ENCODE measurements at regions not wholly inside any gene's neighbourhood (a gene's known extent, or its start where the extent isn't known, plus 50 kb on each side); places are given as distances from the start of the nearest gene placed in this dataset.

GRCh38 chr13:74487091-74487722 lies 353.0 kb upstream of the KLF12 start:
- Mint-ChIP-seq H3K4me3 (no peak overlapping the region), H3K27me3 (ENCODE audit: low read depth) (peaks cover 4% of the 10 kb centered on the region), H3K9me3 (peaks cover 5% of the 10 kb centered on the region), H3K36me3 (ENCODE audit: low read depth) (no peaks in the 10 kb centered on the region), H3K27ac (no peak overlapping the region), H3K4me1 (ENCODE audit: low read depth) (no peaks in the 10 kb centered on the region)

GRCh38 chr13:74485757-74486156 lies 351.6 kb upstream of the KLF12 start:
- H3K27ac Mint-ChIP-seq: no peak overlapping the region
- H3K4me3 Mint-ChIP-seq: no peak overlapping the region
- H3K4me1 Mint-ChIP-seq (ENCODE audit: low read depth): no peaks in the 10 kb centered on the region
- no peaks in the 10 kb centered on the region for H3K36me3 Mint-ChIP-seq (ENCODE audit: low read depth)
- H3K9me3 Mint-ChIP-seq: no peaks in the 10 kb centered on the region
- H3K27me3 Mint-ChIP-seq (ENCODE audit: low read depth): peaks cover 4% of the 10 kb centered on the region

GRCh38 chr13:74479124-74479523 lies 344.9 kb upstream of the KLF12 start:
- Mint-ChIP-seq H3K4me3 (no peak overlapping the region), H3K27ac (no peak overlapping the region), H3K36me3 (ENCODE audit: low read depth) (no peaks in the 10 kb centered on the region), H3K27me3 (ENCODE audit: low read depth) (no peaks in the 10 kb centered on the region), H3K4me1 (ENCODE audit: low read depth) (no peaks in the 10 kb centered on the region), H3K9me3 (no peaks in the 10 kb centered on the region)

GRCh38 chr13:74476788-74477187 lies 342.6 kb upstream of the KLF12 start:
- Mint-ChIP-seq H3K4me3 (no peak overlapping the region), H3K9me3 (no peaks in the 10 kb centered on the region), H3K4me1 (ENCODE audit: low read depth) (no peaks in the 10 kb centered on the region), H3K27me3 (ENCODE audit: low read depth) (no peaks in the 10 kb centered on the region), H3K36me3 (ENCODE audit: low read depth) (no peaks in the 10 kb centered on the region), H3K27ac (no peak overlapping the region)

DNA sequence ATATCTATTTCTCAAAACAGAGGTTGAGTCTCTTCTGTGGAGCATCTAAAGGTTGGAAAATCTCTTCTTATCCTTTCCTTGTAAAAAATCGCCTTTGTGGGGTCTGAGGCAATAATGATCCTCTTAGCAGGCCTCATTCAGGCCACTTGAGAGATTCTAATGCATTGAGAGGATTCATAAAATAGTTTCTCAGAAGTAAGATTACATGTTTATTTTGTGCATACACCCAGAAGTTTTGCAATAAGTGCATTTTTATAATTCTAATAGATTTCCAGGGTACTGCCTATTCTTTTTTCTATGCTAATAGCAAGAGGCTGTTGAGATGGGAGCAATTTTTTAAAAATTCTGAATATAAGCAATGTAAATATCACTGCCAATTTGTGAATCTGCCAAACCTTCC lies 342.2 kb upstream of the KLF12 start:
- Mint-ChIP-seq H3K4me1 (ENCODE audit: low read depth) (no peaks in the 10 kb centered on the region), H3K36me3 (ENCODE audit: low read depth) (no peaks in the 10 kb centered on the region), H3K27ac (no peak overlapping the region), H3K4me3 (no peak overlapping the region), H3K9me3 (no peaks in the 10 kb centered on the region), H3K27me3 (ENCODE audit: low read depth) (no peaks in the 10 kb centered on the region)

GRCh38 chr13:74466864-74467263 lies 332.7 kb upstream of the KLF12 start:
- Mint-ChIP-seq H3K4me1 (ENCODE audit: low read depth) (no peaks in the 10 kb centered on the region), H3K27ac (no peak overlapping the region), H3K4me3 (no peak overlapping the region), H3K9me3 (no peaks in the 10 kb centered on the region), H3K27me3 (ENCODE audit: low read depth) (no peaks in the 10 kb centered on the region), H3K36me3 (ENCODE audit: low read depth) (no peaks in the 10 kb centered on the region)

DNA sequence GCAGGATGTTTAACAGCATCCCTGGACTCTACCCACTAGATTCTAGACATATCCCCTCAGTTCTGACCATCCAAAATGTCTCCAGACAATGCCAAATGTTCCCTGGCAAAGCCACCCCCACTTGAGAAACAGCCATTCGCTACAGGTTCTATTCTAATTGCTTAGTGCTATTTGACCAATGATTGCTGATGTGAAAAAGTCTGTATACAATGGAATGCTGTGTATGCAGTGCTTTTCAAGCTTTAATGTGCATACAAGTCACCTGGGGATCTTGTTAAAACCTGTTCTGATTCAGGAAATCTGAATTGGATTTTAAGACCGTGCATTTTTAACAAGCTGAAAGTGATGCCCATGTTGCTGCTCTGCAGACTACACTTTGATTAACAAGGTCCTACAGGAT lies 331.8 kb upstream of the KLF12 start:
- Mint-ChIP-seq H3K36me3 (ENCODE audit: low read depth) (no peaks in the 10 kb centered on the region), H3K27me3 (ENCODE audit: low read depth) (no peaks in the 10 kb centered on the region), H3K27ac (no peak overlapping the region), H3K4me3 (no peak overlapping the region), H3K4me1 (ENCODE audit: low read depth) (no peaks in the 10 kb centered on the region), H3K9me3 (no peaks in the 10 kb centered on the region)

DNA sequence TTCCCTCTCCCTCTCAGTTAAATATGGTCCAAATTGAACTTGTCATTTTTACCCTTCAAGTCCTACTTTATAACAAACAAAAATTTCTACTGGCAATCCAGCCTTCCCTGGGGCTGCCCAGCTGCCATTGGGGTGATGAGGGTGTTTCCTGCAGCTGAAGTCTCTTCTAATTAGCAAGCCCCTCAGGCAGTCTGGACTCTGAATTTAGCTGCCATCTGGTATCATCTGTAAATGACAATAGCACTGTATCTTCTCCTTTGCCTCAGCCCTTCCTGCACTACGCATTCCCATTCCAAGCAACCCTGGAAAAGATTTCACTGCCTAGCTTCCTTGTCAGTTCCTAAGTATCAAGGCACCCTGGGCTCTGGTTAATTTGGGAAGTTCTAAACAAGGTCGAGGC lies 331.1 kb upstream of the KLF12 start:
- no peak overlapping the region for H3K4me3 Mint-ChIP-seq
- H3K27ac Mint-ChIP-seq: no peak overlapping the region
- H3K27me3 Mint-ChIP-seq (ENCODE audit: low read depth): no peaks in the 10 kb centered on the region
- H3K9me3 Mint-ChIP-seq: no peaks in the 10 kb centered on the region
- H3K4me1 Mint-ChIP-seq (ENCODE audit: low read depth): no peaks in the 10 kb centered on the region
- H3K36me3 Mint-ChIP-seq (ENCODE audit: low read depth): no peaks in the 10 kb centered on the region

DNA sequence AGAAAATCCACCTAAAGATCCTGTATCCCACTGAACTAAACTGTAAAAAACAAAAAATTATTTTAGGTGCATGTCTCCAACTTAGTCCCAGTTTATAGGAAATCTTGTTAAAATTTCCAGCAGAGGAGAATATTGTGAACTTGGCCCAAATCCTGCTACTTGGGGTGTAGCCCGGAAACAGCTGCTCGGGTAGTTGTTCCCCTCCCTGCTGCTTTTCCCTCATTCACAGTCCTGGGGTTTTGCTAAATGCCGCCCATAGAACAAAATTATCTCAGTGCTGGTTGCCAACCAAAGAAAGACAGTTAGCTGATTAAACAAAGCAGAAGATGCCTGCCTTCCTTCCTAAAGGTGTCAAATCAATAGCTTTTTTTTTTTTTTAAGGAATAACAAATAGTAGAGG lies 330.5 kb upstream of the KLF12 start:
- Mint-ChIP-seq H3K4me1 (ENCODE audit: low read depth) (no peaks in the 10 kb centered on the region), H3K36me3 (ENCODE audit: low read depth) (no peaks in the 10 kb centered on the region), H3K27ac (no peak overlapping the region), H3K9me3 (no peaks in the 10 kb centered on the region), H3K27me3 (ENCODE audit: low read depth) (no peaks in the 10 kb centered on the region), H3K4me3 (no peak overlapping the region)

GRCh38 chr13:74461011-74461410 lies 326.8 kb upstream of the KLF12 start:
- Mint-ChIP-seq H3K9me3 (no peaks in the 10 kb centered on the region), H3K27me3 (ENCODE audit: low read depth) (no peaks in the 10 kb centered on the region), H3K4me1 (ENCODE audit: low read depth) (no peaks in the 10 kb centered on the region), H3K27ac (no peak overlapping the region), H3K4me3 (no peak overlapping the region), H3K36me3 (ENCODE audit: low read depth) (no peaks in the 10 kb centered on the region)

DNA sequence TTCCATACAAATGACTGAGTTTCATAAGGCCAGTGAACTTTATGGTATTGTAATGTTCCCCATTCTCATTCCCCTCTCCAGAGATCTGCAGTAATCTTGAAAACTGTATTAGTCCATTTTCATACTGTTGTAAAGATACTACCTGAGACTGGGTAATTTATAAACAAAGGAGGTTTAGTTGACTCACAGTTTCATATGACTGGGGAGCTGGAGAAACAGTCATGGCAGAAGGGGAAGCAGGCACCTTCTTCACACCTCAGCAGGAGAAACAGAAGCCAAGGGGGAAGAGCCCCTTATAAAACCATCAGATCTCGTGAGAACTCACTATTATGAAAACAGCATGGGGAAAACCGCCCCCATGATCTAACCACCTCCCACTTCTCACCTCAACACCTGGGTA lies 318.7 kb upstream of the KLF12 start:
- H3K9me3 Mint-ChIP-seq: peaks cover 11% of the 10 kb centered on the region
- no peaks in the 10 kb centered on the region for H3K36me3 Mint-ChIP-seq (ENCODE audit: low read depth)
- no peak overlapping the region for H3K27ac Mint-ChIP-seq
- H3K27me3 Mint-ChIP-seq (ENCODE audit: low read depth): no peaks in the 10 kb centered on the region
- no peak overlapping the region for H3K4me3 Mint-ChIP-seq
- no peaks in the 10 kb centered on the region for H3K4me1 Mint-ChIP-seq (ENCODE audit: low read depth)

- Mint-ChIP-seq H3K4me3 (no peak overlapping the region), H3K9me3 (peaks cover 11% of the 10 kb centered on the region), H3K27me3 (ENCODE audit: low read depth) (no peaks in the 10 kb centered on the region), H3K36me3 (ENCODE audit: low read depth) (no peaks in the 10 kb centered on the region), H3K27ac (no peak overlapping the region), H3K4me1 (ENCODE audit: low read depth) (no peaks in the 10 kb centered on the region)
These were observed 318.0 kb upstream of the KLF12 start for GRCh38 chr13:74452176-74452575.

DNA sequence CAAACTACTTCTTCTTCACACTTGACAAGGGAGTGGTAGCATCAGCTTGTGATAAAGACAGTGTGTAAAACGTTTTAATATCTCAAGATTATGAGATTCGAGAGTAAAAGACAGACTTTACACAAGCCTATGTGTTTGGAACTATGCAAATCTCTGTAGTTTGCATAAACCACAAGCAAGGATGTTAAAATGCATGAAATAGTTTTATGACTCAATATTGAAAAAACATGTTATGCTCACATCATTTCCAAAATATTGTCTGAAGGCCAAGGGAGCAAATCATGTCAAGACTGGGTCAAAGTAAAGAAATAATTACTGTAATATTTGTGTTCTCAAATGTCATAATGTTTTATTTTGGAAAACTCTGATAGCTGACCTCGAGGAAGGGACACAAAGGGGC lies 316.8 kb upstream of the KLF12 start:
- H3K4me3 Mint-ChIP-seq: no peak overlapping the region
- H3K27me3 Mint-ChIP-seq (ENCODE audit: low read depth): no peaks in the 10 kb centered on the region
- H3K27ac Mint-ChIP-seq: no peak overlapping the region

DNA sequence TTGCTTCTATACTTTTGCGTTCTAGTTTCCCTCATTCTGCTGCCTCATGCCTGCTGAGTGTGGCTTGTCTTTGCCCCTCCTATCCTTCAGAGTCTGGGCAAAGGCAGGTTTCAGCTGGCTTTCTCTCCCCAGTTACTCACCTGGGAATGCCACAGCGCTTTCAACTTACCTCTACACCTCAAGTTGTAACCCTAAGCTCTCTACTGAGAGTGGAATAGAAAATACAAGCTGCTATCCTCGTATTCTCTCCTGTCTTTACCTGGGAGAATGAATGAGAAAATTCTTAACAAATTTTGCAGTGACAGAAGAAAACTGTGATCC lies 316.3 kb upstream of the KLF12 start:
- peaks cover 11% of the 10 kb centered on the region for H3K9me3 Mint-ChIP-seq
- H3K4me1 Mint-ChIP-seq (ENCODE audit: low read depth): no peaks in the 10 kb centered on the region
- no peak overlapping the region for H3K27ac Mint-ChIP-seq
- H3K4me3 Mint-ChIP-seq: no peak overlapping the region
- H3K36me3 Mint-ChIP-seq (ENCODE audit: low read depth): no peaks in the 10 kb centered on the region
- no peaks in the 10 kb centered on the region for H3K27me3 Mint-ChIP-seq (ENCODE audit: low read depth)

More for the DNA sequence above, 316.8 kb upstream of the KLF12 start:
- Mint-ChIP-seq H3K36me3 (ENCODE audit: low read depth) (no peaks in the 10 kb centered on the region), H3K4me1 (ENCODE audit: low read depth) (no peaks in the 10 kb centered on the region), H3K9me3 (peaks cover 11% of the 10 kb centered on the region)

- H3K36me3 Mint-ChIP-seq (ENCODE audit: low read depth): no peaks in the 10 kb centered on the region
- no peak overlapping the region for H3K4me3 Mint-ChIP-seq
- peaks cover 11% of the 10 kb centered on the region for H3K9me3 Mint-ChIP-seq
- H3K4me1 Mint-ChIP-seq (ENCODE audit: low read depth): no peaks in the 10 kb centered on the region
- no peaks in the 10 kb centered on the region for H3K27me3 Mint-ChIP-seq (ENCODE audit: low read depth)
- H3K27ac Mint-ChIP-seq: no peak overlapping the region
These were observed 315.8 kb upstream of the KLF12 start for GRCh38 chr13:74449811-74450524.

Measured in T-helper 1 cell treated with Interleukin-12 subunit alpha and Interleukin-12 subunit beta and Interleukin-4 antibody, amounts not matched to agents 30 μg/mL and 1 μg/mL, for 36 hours (primary cell).